DOHH2 (cell line): ENCODE measurements at regions not wholly inside any gene's neighbourhood (a gene's known extent, or its start where the extent isn't known, plus 50 kb on each side); places are given as distances from the start of the nearest gene placed in this dataset.
"Not testable (repeated sequence)": the region's sequence is repeated elsewhere in the genome, so short reads cannot be mapped to it uniquely, and the experiment has no call there.

Experiments
- H3F3A ChIP-seq: fragments of 200-600 bp; sonication (generic), shearing (Covaris generic); 2 replicates; pipeline ENCODE4 v1.6.0; 2016; ENCODE audit warnings: antibody characterized with exemption, mild to moderate bottlenecking; ENCODE audit not compliant: control insufficient read depth, insufficient read depth
- H3K27ac ChIP-seq: fragments of 200-600 bp; sonication (generic); 2 replicates; pipeline ENCODE4 v1.5.1; 2014; ENCODE audit warnings: low read depth, mild to moderate bottlenecking, low read length, moderate library complexity
- H3K27me3 ChIP-seq: fragments of 200-600 bp; sonication (generic); 2 replicates; pipeline ENCODE4 v1.6.1; 2014; ENCODE audit warnings: mild to moderate bottlenecking, low read length, mixed read lengths; ENCODE audit not compliant: control insufficient read depth
- H3K36me3 ChIP-seq: fragments of 200-600 bp; sonication (generic); 2 replicates; pipeline ENCODE4 v1.6.1; 2014; ENCODE audit warnings: mild to moderate bottlenecking, low read length, moderate library complexity, mixed read lengths; ENCODE audit not compliant: control insufficient read depth
- H3K4me1 ChIP-seq: fragments of 200-600 bp; sonication (generic); 2 replicates; pipeline ENCODE4 v1.6.1; 2014; ENCODE audit warnings: mild to moderate bottlenecking, low read length, mixed read lengths; ENCODE audit not compliant: control insufficient read depth
- H3K4me2 ChIP-seq: fragments of 200-600 bp; sonication (generic); 2 replicates; pipeline ENCODE4 v1.6.0; 2014; ENCODE audit warnings: mild to moderate bottlenecking, low read length, moderate library complexity
- H3K4me3 ChIP-seq: fragments of 200-600 bp; sonication (generic); 2 replicates; pipeline ENCODE4 v1.5.1; 2014; ENCODE audit warnings: mild to moderate bottlenecking, low read length, mixed read lengths
- H3K79me2 ChIP-seq: fragments of 200-600 bp; sonication (generic); 2 replicates; pipeline ENCODE4 v1.6.1; 2014; ENCODE audit warnings: mild to moderate bottlenecking, low read length, mixed read lengths; ENCODE audit not compliant: control insufficient read depth
- H3K9me2 ChIP-seq: fragments of 200-600 bp; sonication (generic); replicated peaks from 2 replicates; pipeline ENCODE4 v1.6.1; 2014; ENCODE audit warnings: mild to moderate bottlenecking, low read length, mixed read lengths; ENCODE audit not compliant: control insufficient read depth
- H3K9me3 ChIP-seq: fragments of 200-600 bp; sonication (generic); 2 replicates; pipeline ENCODE4 v1.6.1; 2014; ENCODE audit warnings: antibody characterized with exemption, low read length, mixed read lengths; ENCODE audit not compliant: control insufficient read depth, insufficient read depth
- H4K20me1 ChIP-seq: fragments of 200-600 bp; sonication (generic); 2 replicates; pipeline ENCODE4 v1.6.0; 2014; ENCODE audit warnings: low read depth, mild to moderate bottlenecking, antibody characterized with exemption, low read length, moderate library complexity; ENCODE audit not compliant: control insufficient read depth, insufficient read depth
- CTCF ChIP-seq: fragments of 200-600 bp; sonication (generic); IDR thresholded peaks from one replicate; pipeline ENCODE4 v1.5.1; 2014; ENCODE audit warnings: antibody characterized with exemption, mild to moderate bottlenecking, low read depth, low read length; ENCODE audit not compliant: poor library complexity, severe bottlenecking
- EZH2phosphoT487 ChIP-seq: fragments of 200-600 bp; sonication (generic); IDR thresholded peaks from 2 replicates; pipeline ENCODE4 v1.6.1; 2017; ENCODE audit warnings: borderline replicate concordance, mild to moderate bottlenecking, antibody characterized with exemption, low read length, moderate library complexity, mixed read lengths

DNA sequence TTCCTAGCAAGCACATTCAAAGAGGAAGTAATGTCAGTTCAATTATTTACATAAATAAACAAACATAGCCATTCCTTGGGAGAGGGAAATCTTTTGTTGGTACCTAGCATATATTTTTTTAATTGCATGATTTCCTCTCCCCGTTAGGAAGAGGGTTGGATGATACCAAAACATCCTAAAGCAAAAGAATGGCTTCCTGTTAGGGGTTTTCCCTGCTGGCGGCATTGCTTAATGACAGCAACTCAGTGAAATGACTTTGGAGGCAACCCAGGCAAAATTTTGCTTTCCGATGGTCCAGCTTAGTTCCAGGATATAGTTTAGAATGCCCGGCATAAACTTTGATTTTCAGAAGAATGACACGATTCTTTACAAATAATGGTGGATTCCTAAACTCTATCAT lies 73.2 kb downstream of the MAT2B start:
- TF ChIP-seq CTCF (no peak), EZH2phosphoT487 (no peak)

GRCh38 chr5:163579729-163580128 lies 74.3 kb downstream of the MAT2B start:
- H3K4me2 ChIP-seq, result no peak overlapping the region
- no peaks in the 10 kb centered on the region for H3F3A ChIP-seq
- no peak overlapping the region for H3K4me3 ChIP-seq
- H3K4me1 ChIP-seq, result no peaks in the 10 kb centered on the region
- no peaks in the 10 kb centered on the region for H3K9me2 ChIP-seq
- no peaks in the 10 kb centered on the region for H4K20me1 ChIP-seq
- no peaks in the 10 kb centered on the region for H3K27me3 ChIP-seq
- no peaks in the 10 kb centered on the region for H3K9me3 ChIP-seq
- H3K27ac ChIP-seq, result no peak overlapping the region
- H3K36me3 ChIP-seq, result no peaks in the 10 kb centered on the region
- no peaks in the 10 kb centered on the region for H3K79me2 ChIP-seq
- TF ChIP-seq EZH2phosphoT487 (no peak), CTCF (no peak)

More for the DNA sequence above, 73.2 kb downstream of the MAT2B start:
- Histone ChIP-seq H3K27ac (no peak overlapping the region), H3K36me3 (no peaks in the 10 kb centered on the region), H3F3A (no peaks in the 10 kb centered on the region), H3K4me2 (no peak overlapping the region), H3K9me2 (no peaks in the 10 kb centered on the region), H3K4me1 (no peaks in the 10 kb centered on the region), H3K79me2 (no peaks in the 10 kb centered on the region), H4K20me1 (no peaks in the 10 kb centered on the region), H3K4me3 (no peak overlapping the region), H3K27me3 (no peaks in the 10 kb centered on the region), H3K9me3 (no peaks in the 10 kb centered on the region)

- Histone ChIP-seq H3K79me2 (no peaks in the 10 kb centered on the region), H3K36me3 (no peaks in the 10 kb centered on the region), H3F3A (no peaks in the 10 kb centered on the region), H3K4me3 (no peak overlapping the region), H3K9me2 (no peaks in the 10 kb centered on the region), H3K4me2 (no peak overlapping the region), H3K27ac (no peak overlapping the region), H3K9me3 (no peaks in the 10 kb centered on the region), H3K4me1 (no peaks in the 10 kb centered on the region), H3K27me3 (no peaks in the 10 kb centered on the region), H4K20me1 (no peaks in the 10 kb centered on the region)
- TF ChIP-seq EZH2phosphoT487 (no peak), CTCF (no peak)
Measured at GRCh38 chr5:163580516-163580915, 75.1 kb downstream of the MAT2B start.

DNA sequence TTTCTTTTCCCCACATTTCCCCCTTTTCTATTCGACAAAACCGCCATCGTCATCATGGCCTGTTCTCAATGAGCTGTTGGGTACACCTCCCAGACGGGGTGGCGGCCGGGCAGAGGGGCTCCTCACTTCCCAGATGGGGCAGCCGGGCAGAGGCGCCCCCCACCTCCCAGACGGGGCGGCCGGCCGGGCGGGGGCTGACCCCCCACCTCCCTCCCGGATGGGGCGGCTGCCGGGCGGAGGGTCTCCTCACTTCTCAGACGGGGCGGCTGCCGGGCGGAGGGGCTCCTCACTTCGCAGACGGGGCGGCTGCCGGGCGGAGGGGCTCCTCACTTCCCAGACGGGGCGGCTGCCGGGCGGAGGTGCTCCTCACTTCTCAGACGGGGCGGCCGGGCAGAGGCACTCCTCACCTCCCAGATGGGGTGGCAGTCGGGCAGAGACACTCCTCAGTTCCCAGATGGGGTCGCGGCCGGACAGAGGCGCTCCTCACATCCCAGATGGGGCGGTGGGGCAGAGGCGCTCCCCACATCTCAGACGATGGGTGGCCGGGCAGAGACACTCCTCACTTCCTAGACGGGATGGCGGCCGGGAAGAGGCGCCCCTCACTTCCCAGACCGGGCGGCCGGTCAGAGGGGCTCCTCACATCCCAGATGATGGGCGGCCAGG lies 78.2 kb downstream of the MAT2B start:
- H4K20me1 ChIP-seq, H3K27ac ChIP-seq, H3K4me3 ChIP-seq, H3K36me3 ChIP-seq, H3K27me3 ChIP-seq, H3K79me2 ChIP-seq, H3K4me2 ChIP-seq, H3F3A ChIP-seq, H3K9me3 ChIP-seq, H3K9me2 ChIP-seq, H3K4me1 ChIP-seq: not testable (repeated sequence)
